ENCODE measurements at regions not wholly inside any gene's neighbourhood (a gene's known extent, or its start where the extent isn't known, plus 50 kb on each side); places are given as distances from the start of the nearest gene placed in this dataset.
A peak's percentile ranks its signal among the peaks of the same experiment; 100 is the strongest.
"Not testable (repeated sequence)": the region's sequence is repeated elsewhere in the genome, so short reads cannot be mapped to it uniquely, and the experiment has no call there.

DNA sequence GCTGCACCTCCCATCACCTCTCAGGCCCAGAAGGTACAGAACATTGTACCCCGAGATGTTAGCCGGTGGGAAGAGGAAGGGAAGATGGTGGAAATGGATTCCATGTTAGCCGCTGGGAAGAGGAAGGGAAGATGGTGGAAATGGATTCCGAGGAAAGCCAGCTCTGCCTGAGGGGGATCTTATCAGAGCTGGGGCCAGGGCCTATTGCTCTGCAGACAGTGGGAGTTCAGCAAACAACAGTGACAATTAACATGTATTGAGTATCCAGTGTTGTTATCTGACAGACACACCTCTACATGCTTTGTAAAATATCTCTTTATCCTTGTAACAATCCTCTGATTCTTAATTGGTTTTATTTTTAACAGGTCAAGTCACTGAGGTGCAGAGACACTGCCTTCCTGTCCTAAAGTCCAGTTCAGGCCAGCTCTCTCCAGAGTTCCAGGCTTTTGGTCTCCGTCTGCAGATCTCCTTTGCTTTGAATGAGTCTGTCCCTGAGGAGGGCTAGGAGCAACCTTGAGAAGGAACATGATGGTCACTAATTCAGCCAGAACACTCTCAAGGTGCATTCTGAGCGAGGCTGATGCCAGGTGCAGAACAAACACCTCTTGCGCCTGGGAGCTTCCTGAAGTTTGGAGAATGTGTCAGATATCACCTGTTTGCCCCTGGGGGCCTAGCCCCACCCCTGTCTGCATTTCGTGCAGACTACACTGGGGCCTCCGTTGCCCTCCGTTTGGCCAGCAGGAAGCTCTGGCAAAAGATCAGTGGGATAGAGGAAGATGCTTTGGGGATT, 82.4 kb upstream of the PODXL start:
- H3K4me3 ChIP-seq (ENCODE audit: control insufficient read depth, low read depth, low read length): no peak overlapping the region
- DNase-seq (ENCODE audit: low read depth): no peak
- TF ChIP-seq, protein P1, sequence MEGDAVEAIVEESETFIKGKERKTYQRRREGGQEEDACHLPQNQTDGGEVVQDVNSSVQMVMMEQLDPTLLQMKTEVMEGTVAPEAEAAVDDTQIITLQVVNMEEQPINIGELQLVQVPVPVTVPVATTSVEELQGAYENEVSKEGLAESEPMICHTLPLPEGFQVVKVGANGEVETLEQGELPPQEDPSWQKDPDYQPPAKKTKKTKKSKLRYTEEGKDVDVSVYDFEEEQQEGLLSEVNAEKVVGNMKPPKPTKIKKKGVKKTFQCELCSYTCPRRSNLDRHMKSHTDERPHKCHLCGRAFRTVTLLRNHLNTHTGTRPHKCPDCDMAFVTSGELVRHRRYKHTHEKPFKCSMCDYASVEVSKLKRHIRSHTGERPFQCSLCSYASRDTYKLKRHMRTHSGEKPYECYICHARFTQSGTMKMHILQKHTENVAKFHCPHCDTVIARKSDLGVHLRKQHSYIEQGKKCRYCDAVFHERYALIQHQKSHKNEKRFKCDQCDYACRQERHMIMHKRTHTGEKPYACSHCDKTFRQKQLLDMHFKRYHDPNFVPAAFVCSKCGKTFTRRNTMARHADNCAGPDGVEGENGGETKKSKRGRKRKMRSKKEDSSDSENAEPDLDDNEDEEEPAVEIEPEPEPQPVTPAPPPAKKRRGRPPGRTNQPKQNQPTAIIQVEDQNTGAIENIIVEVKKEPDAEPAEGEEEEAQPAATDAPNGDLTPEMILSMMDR (conservative IDR thresholded peaks at IDR 0.05; ENCODE audit: control insufficient read depth, insufficient read depth, low read depth, low read length): no peak

DNA sequence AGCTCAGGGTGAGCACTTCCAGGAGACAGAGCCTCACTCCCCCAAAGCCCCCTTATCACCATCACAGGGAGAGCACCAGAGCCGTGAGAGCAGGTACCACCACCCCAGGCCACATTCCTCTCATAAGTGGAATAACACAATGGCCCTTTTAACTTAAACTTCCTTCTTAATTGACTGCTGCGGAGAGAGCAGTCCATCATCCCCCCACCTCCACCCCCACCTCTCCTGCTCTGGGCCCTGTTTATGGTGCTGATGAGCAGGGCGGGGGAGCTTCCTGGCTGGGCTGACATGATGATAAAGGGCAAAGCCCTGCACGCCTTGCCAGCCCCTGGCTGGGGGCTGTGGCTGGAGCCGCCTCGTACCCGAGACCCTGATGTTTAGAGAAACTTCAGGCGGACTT, 81.4 kb upstream of the PODXL start:
- DNase-seq (ENCODE audit: low read depth): no peak

DNA sequence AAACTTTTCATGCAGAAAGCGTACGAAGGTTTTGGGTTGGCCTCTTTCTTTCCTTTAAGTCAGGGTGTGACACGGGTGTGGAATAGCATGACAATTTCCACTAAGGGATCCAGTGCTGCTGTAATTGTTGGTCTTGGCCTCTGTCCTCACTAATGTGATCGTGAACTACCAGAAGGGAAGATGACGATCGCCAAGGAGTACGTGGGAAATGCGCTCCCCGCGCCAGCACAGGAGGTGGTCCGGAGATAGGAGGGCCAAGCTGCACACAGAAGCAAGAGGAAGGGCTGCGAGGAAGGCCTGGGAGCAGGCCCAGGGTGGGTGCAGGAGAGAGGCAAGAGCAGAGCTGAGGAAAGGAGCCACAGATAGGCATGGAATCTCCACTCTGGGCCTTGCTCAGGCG, 79.7 kb upstream of the PODXL start:
- no peak for DNase-seq (ENCODE audit: low read depth)
- TF ChIP-seq, protein P1 (conservative IDR thresholded peaks at IDR 0.05; ENCODE audit: control insufficient read depth, insufficient read depth, low read depth, low read length): no peak
- no peak overlapping the region for H3K4me3 ChIP-seq (ENCODE audit: control insufficient read depth, low read depth, low read length)

More for the DNA sequence above, 81.4 kb upstream of the PODXL start:
- TF ChIP-seq, protein P1 (conservative IDR thresholded peaks at IDR 0.05; ENCODE audit: control insufficient read depth, insufficient read depth, low read depth, low read length): no peak
- H3K4me3 ChIP-seq (ENCODE audit: control insufficient read depth, low read depth, low read length): no peak overlapping the region

DNA sequence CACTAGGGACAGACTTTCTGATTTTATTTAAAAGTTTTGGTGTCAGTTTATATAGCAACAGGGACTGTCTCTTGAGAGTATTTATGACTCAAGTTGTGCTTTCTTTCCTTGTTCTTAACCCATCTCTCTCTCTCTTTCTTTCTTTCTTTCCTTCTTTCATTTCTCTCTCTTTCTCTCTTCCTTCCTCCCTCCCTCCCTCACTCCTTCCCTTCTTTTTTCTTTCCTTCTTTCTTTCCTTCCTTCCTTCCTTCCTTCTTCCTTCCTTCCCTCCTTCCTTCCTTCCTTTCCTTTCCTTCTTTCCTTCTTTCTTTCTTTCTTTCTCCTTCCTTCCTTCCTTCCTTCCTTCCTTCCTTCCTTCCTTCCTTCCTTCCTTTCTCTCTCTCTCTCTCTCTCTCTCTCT, 77.8 kb upstream of the PODXL start:
- not testable (repeated sequence) for H3K4me3 ChIP-seq (ENCODE audit: control insufficient read depth, low read depth, low read length)

DNA sequence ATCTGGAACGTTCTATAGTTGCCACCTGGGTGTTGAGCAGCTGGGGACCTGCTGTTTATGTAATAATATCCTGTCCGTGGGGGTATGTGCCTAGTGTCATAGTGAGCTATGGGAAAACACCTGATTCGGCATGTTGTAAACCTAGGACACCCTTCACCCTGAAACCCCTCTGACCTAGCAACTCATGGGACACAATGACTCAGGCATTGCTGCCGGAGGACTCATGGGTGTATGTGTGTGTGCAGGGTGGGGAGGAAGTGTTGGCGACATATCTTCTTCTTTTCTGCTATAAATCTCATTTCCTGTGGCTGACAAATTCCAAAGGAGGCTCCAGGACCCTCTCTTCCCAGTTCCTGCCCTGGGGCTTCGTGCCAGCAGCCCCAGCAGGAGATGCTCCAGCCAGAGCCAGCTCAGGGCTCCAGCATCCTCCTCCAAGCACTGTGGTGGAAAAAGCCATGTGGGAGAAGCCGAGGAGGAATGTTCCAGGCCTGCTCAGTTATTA, 77.0 kb upstream of the PODXL start:
- TF ChIP-seq, protein P1 (conservative IDR thresholded peaks at IDR 0.05; ENCODE audit: control insufficient read depth, insufficient read depth, low read depth, low read length): no peak
- DNase-seq (ENCODE audit: low read depth): peak; percentile 67
- no peak overlapping the region for H3K4me3 ChIP-seq (ENCODE audit: control insufficient read depth, low read depth, low read length)

More for the DNA sequence above, 77.8 kb upstream of the PODXL start:
- DNase-seq (ENCODE audit: low read depth): not testable (repeated sequence)

DNA sequence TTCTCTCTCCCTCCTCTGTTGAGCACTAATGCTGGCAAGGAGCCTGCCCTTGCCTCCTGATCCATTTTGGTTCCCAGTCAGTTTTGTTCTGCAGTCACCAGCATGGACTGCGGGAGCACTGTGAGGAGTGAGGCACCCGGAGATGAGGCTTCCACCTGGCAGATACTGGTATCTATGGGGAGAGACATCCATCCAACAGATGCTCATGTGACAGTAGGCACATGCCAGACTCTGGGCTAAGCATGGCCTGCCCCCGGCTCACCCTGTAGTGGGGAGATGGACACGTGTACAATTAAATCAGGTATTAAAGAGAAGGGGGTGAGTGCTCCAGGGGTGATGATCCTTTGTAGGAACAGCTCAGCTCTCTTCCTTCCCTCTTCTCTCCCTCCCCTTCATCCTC, 74.0 kb upstream of the PODXL start:
- TF ChIP-seq, protein P1 (conservative IDR thresholded peaks at IDR 0.05; ENCODE audit: control insufficient read depth, insufficient read depth, low read depth, low read length): no peak
- DNase-seq (ENCODE audit: low read depth): no peak

DNA sequence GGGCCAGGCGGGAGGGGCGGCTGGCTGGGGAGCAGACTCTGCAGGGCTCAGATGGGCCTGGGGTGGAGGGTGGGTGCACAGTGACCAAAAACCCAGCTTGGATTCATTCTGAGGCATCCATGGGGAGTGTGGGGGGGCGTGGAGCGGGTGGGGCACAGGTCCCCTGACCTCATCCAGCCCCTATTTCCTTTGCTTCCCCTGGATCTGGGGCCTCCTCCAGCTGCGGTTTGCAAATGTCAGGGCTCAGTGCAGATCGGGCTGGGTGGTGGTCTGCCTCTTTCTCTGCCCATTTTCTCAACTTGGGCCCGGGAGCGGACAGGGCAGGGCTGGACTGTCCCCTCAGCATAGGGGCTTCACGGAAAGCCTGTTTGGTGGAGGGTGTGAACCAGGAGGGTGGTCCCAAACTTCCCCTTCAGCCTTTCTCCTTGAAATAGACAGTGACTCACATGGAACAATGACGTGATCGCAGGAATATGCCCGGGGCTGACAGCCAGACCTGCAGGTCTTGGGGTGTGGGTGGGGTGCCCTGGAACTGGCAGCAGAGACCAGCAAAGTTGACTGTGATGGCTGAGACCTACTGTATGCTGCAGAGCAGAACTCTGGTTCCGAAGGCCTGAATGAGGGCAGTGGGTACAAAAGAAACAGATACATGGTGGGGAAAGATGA, 72.9 kb upstream of the PODXL start:
- H3K4me3 ChIP-seq (ENCODE audit: control insufficient read depth, low read depth, low read length): no peak overlapping the region
- TF ChIP-seq, protein P1 (conservative IDR thresholded peaks at IDR 0.05; ENCODE audit: control insufficient read depth, insufficient read depth, low read depth, low read length): no peak
- DNase-seq (ENCODE audit: low read depth): peak; percentile 51

More for the DNA sequence above, 74.0 kb upstream of the PODXL start:
- H3K4me3 ChIP-seq (ENCODE audit: control insufficient read depth, low read depth, low read length): no peak overlapping the region

Measured in fibroblast of mammary gland (primary cell).